ENCODE measurements at regions not wholly inside any gene's neighbourhood (a gene's known extent, or its start where the extent isn't known, plus 50 kb on each side); places are given as distances from the start of the nearest gene placed in this dataset.
"Not testable (repeated sequence)": the region's sequence is repeated elsewhere in the genome, so short reads cannot be mapped to it uniquely, and the experiment has no call there.

- TF ChIP-seq EZH2 (IDR thresholded peaks at IDR 0.05; ENCODE audit: insufficient read depth, poor library complexity, severe bottlenecking); EZH2phosphoT487 (IDR thresholded peaks at IDR 0.05; ENCODE audit: insufficient read depth, low read depth): not testable (repeated sequence)
Measured at GRCh38 chr21:10381687-10382060, 139.7 kb upstream of the TPTE start.
